Gastroesophageal sphincter (tissue), 4 donors: ENCODE measurements at regions not wholly inside any gene's neighbourhood (a gene's known extent, or its start where the extent isn't known, plus 50 kb on each side); places are given as distances from the start of the nearest gene placed in this dataset.

Experiments used
- ATAC-seq: fragments of 150-250 bp; one replicate; pipeline ENCODE4 v1.9.1; 2016; ENCODE audit warnings: mild to moderate bottlenecking, moderate library complexity
- H3K27ac ChIP-seq, 4 donors: fragments of 200-600 bp; sonication (generic) in 3 of 4; 1 replicate in 3 of 4; 2 replicates in 1 of 4; pipeline ENCODE4 v1.5.1; 2016 to 2019
- H3K27me3 ChIP-seq: fragments of 200-600 bp; sonication (generic); one replicate; pipeline ENCODE4 v1.5.1; 2019
- H3K36me3 ChIP-seq, 2 donors: fragments of 200-600 bp; sonication (generic); one replicate each; pipeline ENCODE4 v1.5.1; 2019; ENCODE audit warnings: control low read depth in 1 of 2
- H3K4me1 ChIP-seq, 3 donors: fragments of 200-600 bp; sonication (generic); 1 replicate in 2 of 3; 2 replicates in 1 of 3; pipeline ENCODE4 v1.5.1; 2016 to 2019; ENCODE audit warnings: control low read depth in 2 of 3
- H3K4me3 ChIP-seq, 2 donors: fragments of 200-600 bp; sonication (generic); one replicate each; pipeline ENCODE4 v1.5.1; 2019; ENCODE audit warnings: mild to moderate bottlenecking in 1 of 2, moderate library complexity in 1 of 2
- H3K9me3 ChIP-seq, 3 donors: fragments of 200-600 bp; sonication (generic); one replicate each; pipeline ENCODE4 v1.5.1; 2017 to 2019; ENCODE audit warnings: control low read depth in 2 of 3
- CTCF ChIP-seq, 4 experiments: fragments of 200-600 bp in 2 of 4; fragments of 450-650 bp in 2 of 4; sonication (generic) in 1 of 4; IDR thresholded peaks; one replicate each; pipeline ENCODE4 v1.5.1; 2017 to 2019; ENCODE audit warnings: antibody characterized with exemption in 4 of 4, mild to moderate bottlenecking in 2 of 4, moderate library complexity in 2 of 4
- EP300 ChIP-seq: sonication (generic); formaldehyde crosslinking; IDR thresholded peaks from one replicate; pipeline ENCODE4 v1.6.1; 2017; ENCODE audit warnings: antibody characterized with exemption, mild to moderate bottlenecking
- POLR2A ChIP-seq, 2 donors: fragments of 450-650 bp; IDR thresholded peaks; one replicate each; pipeline ENCODE4 v1.6.1; 2017; ENCODE audit warnings: antibody characterized with exemption in 2 of 2, mild to moderate bottlenecking in 2 of 2, moderate library complexity in 1 of 2
- POLR2AphosphoS5 ChIP-seq: sonication (generic); formaldehyde crosslinking; IDR thresholded peaks from one replicate; pipeline ENCODE4 v1.6.1; 2017; ENCODE audit warnings: antibody characterized with exemption
- WGBS, 2 donors: methylation state at CpG; one replicate each; pipeline ENCODE4 v1.1.5; 2018; ENCODE audit warnings: low coverage in 1 of 2; 5-methylcytosine and 5-hydroxymethylcytosine counted together

GRCh38 chr1:104082221-104082620 is 332.5 kb downstream of the AMY1C start:
- H3K27ac ChIP-seq, result no peak overlapping the region
- no peaks in the 10 kb centered on the region for H3K36me3 ChIP-seq
- no peak for TF ChIP-seq POLR2A (IDR thresholded peaks at IDR 0.05)
- TF ChIP-seq POLR2AphosphoS5, result no peak
- TF ChIP-seq EP300, result no peak
- no peak for TF ChIP-seq CTCF (IDR thresholded peaks at IDR 0.05)
- ATAC-seq, result no peak
- 65 to 78% methylated on average over 1 to 2 of the region's 2 CpGs for WGBS, 2 donors
- no peaks in the 10 kb centered on the region for H3K27me3 ChIP-seq
- H3K9me3 ChIP-seq, result no peaks in the 10 kb centered on the region
- H3K4me1 ChIP-seq, result no peaks in the 10 kb centered on the region
- no peak overlapping the region for H3K4me3 ChIP-seq

GRCh38 chr1:104084380-104084779 is 334.7 kb downstream of the AMY1C start:
- H3K4me3 ChIP-seq, result no peak overlapping the region
- ATAC-seq, result no peak
- no peaks in the 10 kb centered on the region for H3K4me1 ChIP-seq
- H3K9me3 ChIP-seq, result no peaks in the 10 kb centered on the region
- H3K27ac ChIP-seq, result no peak overlapping the region
- 15 to 71% methylated on average over 2 of the region's 3 CpGs for WGBS, 2 donors
- TF ChIP-seq POLR2A (IDR thresholded peaks at IDR 0.05), result no peak
- no peak for TF ChIP-seq POLR2AphosphoS5
- no peak for TF ChIP-seq CTCF (IDR thresholded peaks at IDR 0.05)
- no peak for TF ChIP-seq EP300
- no peaks in the 10 kb centered on the region for H3K36me3 ChIP-seq
- H3K27me3 ChIP-seq, result no peaks in the 10 kb centered on the region

- WGBS, 2 donors, result 89 to 91% methylated on average over 1 of the region's 1 CpG
- no peak for TF ChIP-seq POLR2AphosphoS5
- no peak for TF ChIP-seq EP300
- no peaks in the 10 kb centered on the region for H3K4me1 ChIP-seq
- no peak for ATAC-seq
- H3K4me3 ChIP-seq, result no peak overlapping the region
- H3K27me3 ChIP-seq, result no peaks in the 10 kb centered on the region
- no peaks in the 10 kb centered on the region for H3K36me3 ChIP-seq
- H3K9me3 ChIP-seq, result no peaks in the 10 kb centered on the region
- no peak overlapping the region for H3K27ac ChIP-seq
Observed at GRCh38 chr1:104092698-104093097, 343.0 kb downstream of the AMY1C start.

GRCh38 chr1:104098837-104099236 is 349.1 kb downstream of the AMY1C start:
- no peaks in the 10 kb centered on the region for H3K4me1 ChIP-seq
- TF ChIP-seq POLR2A (IDR thresholded peaks at IDR 0.05) (no peak), CTCF (IDR thresholded peaks at IDR 0.05) (no peak), POLR2AphosphoS5 (no peak), EP300 (no peak)
- 40 to 67% methylated on average over 1 to 2 of the region's 3 CpGs for WGBS, 2 donors
- H3K36me3 ChIP-seq, result no peaks in the 10 kb centered on the region
- no peak overlapping the region for H3K27ac ChIP-seq
- no peaks in the 10 kb centered on the region for H3K9me3 ChIP-seq
- H3K27me3 ChIP-seq, result no peaks in the 10 kb centered on the region
- ATAC-seq, result no peak
- no peak overlapping the region for H3K4me3 ChIP-seq

GRCh38 chr1:104100115-104100514 is 350.4 kb downstream of the AMY1C start:
- H3K4me3 ChIP-seq, result no peak overlapping the region
- H3K27me3 ChIP-seq, result no peaks in the 10 kb centered on the region
- no peak for ATAC-seq
- no peaks in the 10 kb centered on the region for H3K9me3 ChIP-seq
- WGBS, 2 donors, result 67 to 94% methylated on average over 2 of the region's 2 CpGs
- TF ChIP-seq CTCF (IDR thresholded peaks at IDR 0.05), result no peak
- no peak for TF ChIP-seq EP300
- TF ChIP-seq POLR2AphosphoS5, result no peak
- TF ChIP-seq POLR2A (IDR thresholded peaks at IDR 0.05), result no peak
- H3K4me1 ChIP-seq, result no peaks in the 10 kb centered on the region
- no peak overlapping the region for H3K27ac ChIP-seq
- no peaks in the 10 kb centered on the region for H3K36me3 ChIP-seq
